ENCODE measurements at regions not wholly inside any gene's neighbourhood (a gene's known extent, or its start where the extent isn't known, plus 50 kb on each side); places are given as distances from the start of the nearest gene placed in this dataset.

DNA sequence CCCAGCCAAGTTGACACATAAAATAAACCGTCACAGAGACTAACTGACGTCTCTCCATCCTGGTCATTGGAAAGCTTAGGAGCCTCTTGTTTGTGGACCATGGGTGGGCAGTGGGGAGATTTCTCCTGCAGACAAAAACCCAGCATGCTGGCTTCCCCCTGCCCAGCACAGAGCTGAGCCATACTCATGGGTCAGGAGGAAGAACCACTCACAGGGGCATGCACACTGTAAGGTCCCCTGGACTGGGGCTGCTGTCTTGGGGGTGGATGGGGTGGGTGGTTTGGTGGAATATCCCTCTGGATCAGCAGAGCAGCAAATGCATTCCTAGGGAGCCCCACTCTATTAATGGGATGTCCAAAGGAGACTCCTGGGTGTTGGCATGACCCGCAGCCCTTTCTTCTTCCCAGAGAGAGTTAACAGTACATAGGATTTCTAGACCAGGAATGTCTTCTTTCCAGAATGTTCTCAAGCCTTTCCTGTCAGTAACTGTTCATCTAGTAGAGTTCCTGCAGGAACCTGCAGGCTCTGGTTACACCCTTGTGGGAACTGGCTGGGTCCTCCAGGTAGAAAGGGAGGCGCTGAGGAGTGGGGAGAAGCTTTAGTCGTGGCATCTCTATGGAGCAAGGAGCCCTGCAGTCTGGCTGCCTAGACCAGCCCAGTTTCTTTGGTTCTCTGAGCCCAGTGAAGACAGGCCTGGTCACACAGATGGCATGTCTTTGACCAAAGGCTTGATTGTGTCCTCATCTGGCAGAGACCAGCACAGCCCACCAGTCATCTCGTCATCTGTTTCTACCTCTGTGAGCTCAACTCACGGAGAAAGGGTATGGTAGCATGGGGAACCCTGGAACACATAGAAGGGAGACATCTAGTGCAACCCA lies 73.4 kb upstream of the PRR23C start:
- BruUV-seq (replicated peaks): no TSS peak
- CTCF ChIA-PET: no interaction called here
- Histone ChIP-seq H3K36me3 (ENCODE audit: control insufficient read depth in 2 of 2, insufficient read depth in 2 of 2, low read length in 1 of 2) (no peaks in the 10 kb centered on the region), H3K4me3 (no peak overlapping the region), H3K27me3 (replicated peaks in 1 of 2; ENCODE audit: control insufficient read depth in 2 of 2, insufficient read depth in 2 of 2, low read length in 1 of 2) (no peaks in the 10 kb centered on the region), H3K4me1 (ENCODE audit: control insufficient read depth, insufficient read depth, low read length) (no peaks in the 10 kb centered on the region), H3K9me3 (replicated peaks; ENCODE audit: control insufficient read depth, insufficient read depth, low read length) (no peaks in the 10 kb centered on the region), H2AFZ (ENCODE audit: control insufficient read depth, low read depth, low read length) (no peak overlapping the region), H3K27ac (ENCODE audit: control insufficient read depth, insufficient read depth) (no peak overlapping the region), H4K20me1 (ENCODE audit: control insufficient read depth, insufficient read depth) (no peaks in the 10 kb centered on the region), H3K9ac (ENCODE audit: control insufficient read depth, insufficient read depth, low read length) (no peak overlapping the region), H3K79me2 (ENCODE audit: control insufficient read depth, insufficient read depth, low read length) (no peaks in the 10 kb centered on the region), H3K4me2 (ENCODE audit: control insufficient read depth, insufficient read depth) (no peak overlapping the region)
- whole genome bisulfite sequencing (ENCODE audit: insufficient coverage, insufficient replicate concordance, low lambda C conversion rate, missing lambda C conversion rate): 57% methylated on average over 7 of the region's 7 CpGs
- ATAC-seq (no peak), FAIRE-seq (no peak), DNase-seq (ENCODE audit: low read depth, low spot score) (no peak)
- in situ Hi-C loops (cut with MboI) (no loop called here), intact Hi-C loops (cut with micrococcal nuclease; ENCODE audit: unreplicated experiment) (no loop called here)
- RAD21 ChIA-PET (ENCODE audit: unreplicated experiment): no interaction called here
- SMC1A ChIA-PET (ENCODE audit: uncharacterized antibody, unreplicated experiment): no interaction called here
- POLR2A ChIA-PET: no interaction called here
- TF ChIP-seq PML (IDR thresholded peaks at IDR 0.05; ENCODE audit: low read length): no peak
- no peak for TF ChIP-seq FOXK2 (IDR thresholded peaks at IDR 0.05)
- no peak for TF ChIP-seq HDAC6 (IDR thresholded peaks at IDR 0.05; ENCODE audit: unreplicated experiment)
- TF ChIP-seq TCF3 (IDR thresholded peaks at IDR 0.05; ENCODE audit: borderline replicate concordance, insufficient read depth, low read depth, low read length): no peak
- TF ChIP-seq, protein P1, sequence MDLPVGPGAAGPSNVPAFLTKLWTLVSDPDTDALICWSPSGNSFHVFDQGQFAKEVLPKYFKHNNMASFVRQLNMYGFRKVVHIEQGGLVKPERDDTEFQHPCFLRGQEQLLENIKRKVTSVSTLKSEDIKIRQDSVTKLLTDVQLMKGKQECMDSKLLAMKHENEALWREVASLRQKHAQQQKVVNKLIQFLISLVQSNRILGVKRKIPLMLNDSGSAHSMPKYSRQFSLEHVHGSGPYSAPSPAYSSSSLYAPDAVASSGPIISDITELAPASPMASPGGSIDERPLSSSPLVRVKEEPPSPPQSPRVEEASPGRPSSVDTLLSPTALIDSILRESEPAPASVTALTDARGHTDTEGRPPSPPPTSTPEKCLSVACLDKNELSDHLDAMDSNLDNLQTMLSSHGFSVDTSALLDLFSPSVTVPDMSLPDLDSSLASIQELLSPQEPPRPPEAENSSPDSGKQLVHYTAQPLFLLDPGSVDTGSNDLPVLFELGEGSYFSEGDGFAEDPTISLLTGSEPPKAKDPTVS (IDR thresholded peaks at IDR 0.05; ENCODE audit: low read depth, low read length): no peak
- no peak for TF ChIP-seq FOS (IDR thresholded peaks at IDR 0.05; ENCODE audit: borderline replicate concordance, extremely low read depth, insufficient read length)
- TF ChIP-seq TARDBP (IDR thresholded peaks at IDR 0.05; ENCODE audit: borderline replicate concordance): no peak
- no peak for TF ChIP-seq FOXM1 (IDR thresholded peaks at IDR 0.05; ENCODE audit: low read depth, low read length)
- TF ChIP-seq POU2F2 (IDR thresholded peaks at IDR 0.05; ENCODE audit: borderline replicate concordance, low read depth, low read length): no peak
- TF ChIP-seq BHLHE40 (IDR thresholded peaks at IDR 0.05; ENCODE audit: borderline replicate concordance in 1 of 2, low read depth in 2 of 2, low read length in 1 of 2): no peak
- TF ChIP-seq, protein P2, sequence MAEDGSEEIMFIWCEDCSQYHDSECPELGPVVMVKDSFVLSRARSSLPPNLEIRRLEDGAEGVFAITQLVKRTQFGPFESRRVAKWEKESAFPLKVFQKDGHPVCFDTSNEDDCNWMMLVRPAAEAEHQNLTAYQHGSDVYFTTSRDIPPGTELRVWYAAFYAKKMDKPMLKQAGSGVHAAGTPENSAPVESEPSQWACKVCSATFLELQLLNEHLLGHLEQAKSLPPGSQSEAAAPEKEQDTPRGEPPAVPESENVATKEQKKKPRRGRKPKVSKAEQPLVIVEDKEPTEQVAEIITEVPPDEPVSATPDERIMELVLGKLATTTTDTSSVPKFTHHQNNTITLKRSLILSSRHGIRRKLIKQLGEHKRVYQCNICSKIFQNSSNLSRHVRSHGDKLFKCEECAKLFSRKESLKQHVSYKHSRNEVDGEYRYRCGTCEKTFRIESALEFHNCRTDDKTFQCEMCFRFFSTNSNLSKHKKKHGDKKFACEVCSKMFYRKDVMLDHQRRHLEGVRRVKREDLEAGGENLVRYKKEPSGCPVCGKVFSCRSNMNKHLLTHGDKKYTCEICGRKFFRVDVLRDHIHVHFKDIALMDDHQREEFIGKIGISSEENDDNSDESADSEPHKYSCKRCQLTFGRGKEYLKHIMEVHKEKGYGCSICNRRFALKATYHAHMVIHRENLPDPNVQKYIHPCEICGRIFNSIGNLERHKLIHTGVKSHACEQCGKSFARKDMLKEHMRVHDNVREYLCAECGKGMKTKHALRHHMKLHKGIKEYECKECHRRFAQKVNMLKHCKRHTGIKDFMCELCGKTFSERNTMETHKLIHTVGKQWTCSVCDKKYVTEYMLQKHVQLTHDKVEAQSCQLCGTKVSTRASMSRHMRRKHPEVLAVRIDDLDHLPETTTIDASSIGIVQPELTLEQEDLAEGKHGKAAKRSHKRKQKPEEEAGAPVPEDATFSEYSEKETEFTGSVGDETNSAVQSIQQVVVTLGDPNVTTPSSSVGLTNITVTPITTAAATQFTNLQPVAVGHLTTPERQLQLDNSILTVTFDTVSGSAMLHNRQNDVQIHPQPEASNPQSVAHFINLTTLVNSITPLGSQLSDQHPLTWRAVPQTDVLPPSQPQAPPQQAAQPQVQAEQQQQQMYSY (CRISPR knock-in tag; IDR thresholded peaks at IDR 0.05): no peak
- TF ChIP-seq SUZ12 (IDR thresholded peaks at IDR 0.05; ENCODE audit: unreplicated experiment): no peak
- TF ChIP-seq EP300 (IDR thresholded peaks at IDR 0.05; ENCODE audit: borderline replicate concordance in 1 of 2, control insufficient read depth in 1 of 2, low read depth in 2 of 2, low read length in 2 of 2): no peak
- no peak for TF ChIP-seq BRCA1 (IDR thresholded peaks at IDR 0.05; ENCODE audit: low read depth, low read length)
- TF ChIP-seq, protein P3, sequence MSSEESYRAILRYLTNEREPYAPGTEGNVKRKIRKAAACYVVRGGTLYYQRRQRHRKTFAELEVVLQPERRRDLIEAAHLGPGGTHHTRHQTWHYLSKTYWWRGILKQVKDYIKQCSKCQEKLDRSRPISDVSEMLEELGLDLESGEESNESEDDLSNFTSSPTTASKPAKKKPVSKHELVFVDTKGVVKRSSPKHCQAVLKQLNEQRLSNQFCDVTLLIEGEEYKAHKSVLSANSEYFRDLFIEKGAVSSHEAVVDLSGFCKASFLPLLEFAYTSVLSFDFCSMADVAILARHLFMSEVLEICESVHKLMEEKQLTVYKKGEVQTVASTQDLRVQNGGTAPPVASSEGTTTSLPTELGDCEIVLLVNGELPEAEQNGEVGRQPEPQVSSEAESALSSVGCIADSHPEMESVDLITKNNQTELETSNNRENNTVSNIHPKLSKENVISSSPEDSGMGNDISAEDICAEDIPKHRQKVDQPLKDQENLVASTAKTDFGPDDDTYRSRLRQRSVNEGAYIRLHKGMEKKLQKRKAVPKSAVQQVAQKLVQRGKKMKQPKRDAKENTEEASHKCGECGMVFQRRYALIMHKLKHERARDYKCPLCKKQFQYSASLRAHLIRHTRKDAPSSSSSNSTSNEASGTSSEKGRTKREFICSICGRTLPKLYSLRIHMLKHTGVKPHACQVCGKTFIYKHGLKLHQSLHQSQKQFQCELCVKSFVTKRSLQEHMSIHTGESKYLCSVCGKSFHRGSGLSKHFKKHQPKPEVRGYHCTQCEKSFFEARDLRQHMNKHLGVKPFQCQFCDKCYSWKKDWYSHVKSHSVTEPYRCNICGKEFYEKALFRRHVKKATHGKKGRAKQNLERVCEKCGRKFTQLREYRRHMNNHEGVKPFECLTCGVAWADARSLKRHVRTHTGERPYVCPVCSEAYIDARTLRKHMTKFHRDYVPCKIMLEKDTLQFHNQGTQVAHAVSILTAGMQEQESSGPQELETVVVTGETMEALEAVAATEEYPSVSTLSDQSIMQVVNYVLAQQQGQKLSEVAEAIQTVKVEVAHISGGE (CRISPR knock-in tag; IDR thresholded peaks at IDR 0.05): no peak

Data from GM12878 (cell line).